NK-92 treated with Interleukin-12 subunit alpha and Interleukin-12 subunit beta, amount 100 ng/mL, for 24 hours (cell line): ENCODE measurements at regions not wholly inside any gene's neighbourhood (a gene's known extent, or its start where the extent isn't known, plus 50 kb on each side); places are given as distances from the start of the nearest gene placed in this dataset.

Source experiments
- DNase-seq: peaks from one replicate; lab custom pipeline; 2025; lab: John Stamatoyannopoulos, UW

GRCh38 chrX:40179283-40179682 lies 81.5 kb upstream of the BCOR start:
- no peak for DNase-seq

GRCh38 chrX:40177942-40178715 lies 80.4 kb upstream of the BCOR start:
- DNase-seq = no peak

GRCh38 chrX:40177489-40177888 lies 79.7 kb upstream of the BCOR start:
- DNase-seq = no peak

GRCh38 chrX:40177117-40177430 lies 79.3 kb upstream of the BCOR start:
- no peak for DNase-seq

- peak; percentile 66 for DNase-seq
These were observed 78.8 kb upstream of the BCOR start for GRCh38 chrX:40176351-40177116.

GRCh38 chrX:40175511-40176350 lies 78.0 kb upstream of the BCOR start:
- DNase-seq = peak; percentile 70

- peak; percentile 41 for DNase-seq
These were observed 77.2 kb upstream of the BCOR start for GRCh38 chrX:40174854-40175510.

- DNase-seq = no peak
These were observed 76.5 kb upstream of the BCOR start for GRCh38 chrX:40174001-40174853.

- no peak for DNase-seq
These were observed 75.6 kb upstream of the BCOR start for GRCh38 chrX:40173143-40174000.

GRCh38 chrX:40172401-40173142 lies 74.8 kb upstream of the BCOR start:
- no peak for DNase-seq

GRCh38 chrX:40171513-40172400 lies 74.0 kb upstream of the BCOR start:
- no peak for DNase-seq

GRCh38 chrX:40170830-40171512 lies 73.2 kb upstream of the BCOR start:
- DNase-seq = no peak

- no peak for DNase-seq
These were observed 71.7 kb upstream of the BCOR start for GRCh38 chrX:40169193-40170101.

- DNase-seq = no peak
These were observed 70.8 kb upstream of the BCOR start for GRCh38 chrX:40168480-40169011.

- no peak for DNase-seq
These were observed 70.2 kb upstream of the BCOR start for GRCh38 chrX:40167850-40168479.

GRCh38 chrX:40167233-40167849 lies 69.6 kb upstream of the BCOR start:
- DNase-seq = no peak
